Sigmoid colon (tissue), 6 donors: ENCODE measurements at regions not wholly inside any gene's neighbourhood (a gene's known extent, or its start where the extent isn't known, plus 50 kb on each side); places are given as distances from the start of the nearest gene placed in this dataset.

Experiments used
- DNase-seq: peaks from one replicate; pipeline ENCODE4 v3.0.0-alpha.2; 2019
- H3K27ac ChIP-seq, 4 donors: fragments of 200-600 bp; sonication (generic); one replicate each; pipeline ENCODE4 v1.5.1; 2016 to 2019; ENCODE audit warnings: mild to moderate bottlenecking in 1 of 4
- H3K27me3 ChIP-seq, 3 donors: fragments of 200-600 bp; sonication (generic); one replicate each; pipeline ENCODE4 v1.5.1; 2019; ENCODE audit warnings: mild to moderate bottlenecking in 1 of 3
- H3K36me3 ChIP-seq, 4 donors: fragments of 200-600 bp; sonication (generic); one replicate each; pipeline ENCODE4 v1.5.1; 2016 to 2019
- H3K4me1 ChIP-seq, 4 donors: fragments of 200-600 bp; sonication (generic); one replicate each; pipeline ENCODE4 v1.5.1; 2017 to 2019
- H3K4me3 ChIP-seq, 4 donors: fragments of 200-600 bp; sonication (generic); one replicate each; pipeline ENCODE4 v1.5.1; 2017 to 2019; ENCODE audit warnings: mild to moderate bottlenecking in 2 of 4, moderate library complexity in 1 of 4
- H3K9me3 ChIP-seq, 4 donors: fragments of 200-600 bp in 3 of 4; sonication (generic) in 3 of 4; one replicate each; pipeline versions ENCODE4 v1.5.1 to v1.6.1; 2013 to 2019
- CTCF ChIP-seq, 4 experiments: fragments of 450-650 bp in 3 of 4; fragments of 200-600 bp in 1 of 4; IDR thresholded peaks; one replicate each; pipeline ENCODE4 v1.5.1; 2016 to 2019; ENCODE audit warnings: antibody characterized with exemption in 4 of 4, mild to moderate bottlenecking in 3 of 4, moderate library complexity in 2 of 4
- EP300 ChIP-seq, 4 donors: sonication (generic); formaldehyde crosslinking; IDR thresholded peaks; one replicate each; pipeline ENCODE4 v1.6.1; 2017; ENCODE audit warnings: antibody characterized with exemption in 4 of 4
- POLR2A ChIP-seq, 2 donors: fragments of 450-650 bp; IDR thresholded peaks; one replicate each; pipeline ENCODE4 v1.6.1; 2016; ENCODE audit warnings: antibody characterized with exemption in 2 of 2, mild to moderate bottlenecking in 2 of 2, moderate library complexity in 2 of 2
- POLR2AphosphoS5 ChIP-seq, 4 donors: sonication (generic); formaldehyde crosslinking; IDR thresholded peaks; one replicate each; pipeline ENCODE4 v1.6.1; 2017; ENCODE audit warnings: antibody characterized with exemption in 4 of 4
- WGBS, 2 donors: extraction: QIAGEN DNeasy Blood & Tissue Kit; methylation state at CpG; one replicate each; pipeline ENCODE4 v1.1.7; 2013; 5-methylcytosine and 5-hydroxymethylcytosine counted together
- intact Hi-C: fragments of 100-400 bp; cut with DNase I; formaldehyde crosslinking; loops from one replicate; pipeline ENCODE4 v1.15.1; 2023
- donor health status: healthy with polysubstance abuse.
- donor health status: healthy.

GRCh38 chr13:27327633-27328032 is 57.0 kb downstream of the RASL11A start:
- Histone ChIP-seq H3K4me3 (no peak overlapping the region), H3K27ac (no peak overlapping the region), H3K9me3 (no peaks in the 10 kb centered on the region), H3K36me3 (no peaks in the 10 kb centered on the region), H3K4me1 (no peaks in the 10 kb centered on the region), H3K27me3 (no peaks in the 10 kb centered on the region)
- TF ChIP-seq POLR2A (IDR thresholded peaks at IDR 0.05) (no peak), CTCF (IDR thresholded peaks at IDR 0.05) (no peak), EP300 (IDR thresholded peaks at IDR 0.05) (no peak), POLR2AphosphoS5 (IDR thresholded peaks at IDR 0.05) (no peak)
- 94 to 98% methylated on average over 5 of the region's 5 CpGs for WGBS, 2 donors
- intact Hi-C loops = no loop called here
- no peak for DNase-seq

GRCh38 chr13:27329210-27329609 is 58.6 kb downstream of the RASL11A start:
- Histone ChIP-seq H3K27me3 (no peaks in the 10 kb centered on the region), H3K4me1 (no peaks in the 10 kb centered on the region), H3K4me3 (no peak overlapping the region), H3K27ac (no peak overlapping the region), H3K36me3 (no peaks in the 10 kb centered on the region), H3K9me3 (no peaks in the 10 kb centered on the region)
- intact Hi-C loops = no loop called here
- WGBS, 2 donors = 56 to 79% methylated on average over 5 of the region's 5 CpGs
- no peak for TF ChIP-seq POLR2A (IDR thresholded peaks at IDR 0.05)
- TF ChIP-seq EP300 (IDR thresholded peaks at IDR 0.05) = no peak
- no peak for TF ChIP-seq POLR2AphosphoS5 (IDR thresholded peaks at IDR 0.05)
- no peak for TF ChIP-seq CTCF (IDR thresholded peaks at IDR 0.05)
- no peak for DNase-seq

GRCh38 chr13:27334774-27335435 is 64.3 kb downstream of the RASL11A start:
- H3K4me1 ChIP-seq = no peaks in the 10 kb centered on the region
- no peak overlapping the region for H3K4me3 ChIP-seq
- H3K27ac ChIP-seq = no peak overlapping the region
- H3K27me3 ChIP-seq = no peaks in the 10 kb centered on the region
- intact Hi-C loops = no loop called here
- no peaks in the 10 kb centered on the region for H3K36me3 ChIP-seq
- no peaks in the 10 kb centered on the region for H3K9me3 ChIP-seq
- no peak for DNase-seq
- TF ChIP-seq CTCF (IDR thresholded peaks at IDR 0.05) = no peak
- no peak for TF ChIP-seq EP300 (IDR thresholded peaks at IDR 0.05)
- no peak for TF ChIP-seq POLR2AphosphoS5 (IDR thresholded peaks at IDR 0.05)
- no peak for TF ChIP-seq POLR2A (IDR thresholded peaks at IDR 0.05)
- 66 to 85% methylated on average over 13 of the region's 13 CpGs for WGBS, 2 donors

GRCh38 chr13:27336014-27336673 is 65.5 kb downstream of the RASL11A start:
- no peak for DNase-seq
- TF ChIP-seq EP300 (IDR thresholded peaks at IDR 0.05) (no peak), CTCF (IDR thresholded peaks at IDR 0.05) (no peak), POLR2A (IDR thresholded peaks at IDR 0.05) (no peak), POLR2AphosphoS5 (IDR thresholded peaks at IDR 0.05) (no peak)
- Histone ChIP-seq H3K36me3 (no peaks in the 10 kb centered on the region), H3K9me3 (no peaks in the 10 kb centered on the region), H3K27me3 (no peaks in the 10 kb centered on the region), H3K4me1 (no peaks in the 10 kb centered on the region), H3K27ac (no peak overlapping the region), H3K4me3 (no peak overlapping the region)
- WGBS, 2 donors = 83 to 86% methylated on average over 6 of the region's 6 CpGs
- intact Hi-C loops = no loop called here
